ENCODE measurements at regions not wholly inside any gene's neighbourhood (a gene's known extent, or its start where the extent isn't known, plus 50 kb on each side); places are given as distances from the start of the nearest gene placed in this dataset.
"Not testable (repeated sequence)": the region's sequence is repeated elsewhere in the genome, so short reads cannot be mapped to it uniquely, and the experiment has no call there.

DNA sequence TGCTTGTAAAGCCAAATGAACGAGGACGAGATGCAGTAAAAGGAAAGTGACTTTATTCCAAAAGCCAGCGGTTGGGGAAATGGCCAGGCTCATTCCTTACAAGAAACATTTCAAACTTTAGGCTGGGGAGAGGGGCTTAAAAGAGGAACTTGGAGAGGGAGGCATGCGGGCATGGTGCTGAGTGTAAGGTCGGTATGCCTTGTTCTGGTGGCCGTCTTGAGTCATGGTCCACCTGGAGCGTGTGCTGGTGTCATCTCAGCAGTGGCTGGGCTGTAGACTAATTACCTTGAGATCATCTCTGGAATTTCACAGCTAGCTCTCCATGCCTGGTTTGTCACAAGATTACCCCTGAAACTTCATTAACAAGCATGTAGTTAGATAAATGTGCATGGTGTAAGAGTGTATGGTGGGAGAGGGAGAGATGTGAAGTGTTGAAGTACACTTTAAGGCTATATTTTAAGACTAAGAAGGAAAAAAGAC is 156.4 kb upstream of the PFN2 start:
- no peak for DNase-seq (ENCODE audit: low spot score)

DNA sequence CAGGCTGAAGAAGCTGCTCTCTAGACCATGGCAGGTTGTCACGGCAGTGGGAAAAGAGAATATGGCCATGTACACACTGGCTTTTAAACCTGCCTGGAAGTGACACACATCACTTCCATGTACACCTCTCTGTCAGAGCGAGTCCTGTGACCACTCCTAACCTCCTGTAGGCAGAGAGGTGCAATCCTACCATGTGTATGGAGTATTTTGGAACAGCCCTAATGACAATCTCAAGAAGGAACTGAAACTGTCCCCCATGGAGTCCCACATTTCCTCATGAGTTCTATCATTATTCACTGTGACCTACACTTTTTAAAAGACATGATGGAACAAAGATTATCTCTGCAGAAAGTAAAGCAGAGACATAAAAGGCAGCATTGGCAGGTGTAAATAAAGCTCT is 153.4 kb upstream of the PFN2 start:
- DNase-seq (ENCODE audit: low spot score) = no peak

DNA sequence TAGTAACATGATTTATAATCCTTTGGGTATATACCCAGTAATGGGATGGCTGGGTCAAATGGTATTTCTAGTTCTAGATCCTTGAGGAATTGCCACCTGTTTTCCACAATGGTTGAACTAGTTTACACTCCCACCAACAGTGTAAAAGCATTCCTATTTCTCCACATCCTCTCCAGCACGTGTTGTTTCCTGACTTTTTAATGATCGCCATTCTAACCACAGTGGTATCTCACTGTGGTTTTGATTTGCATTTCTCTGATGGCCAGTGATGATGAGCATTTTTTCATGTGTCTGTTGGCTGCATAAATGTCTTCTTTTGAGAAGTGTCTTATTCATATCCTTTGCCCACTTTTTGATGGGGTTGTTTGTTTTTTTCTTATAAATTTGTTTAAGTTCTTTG is 152.6 kb upstream of the PFN2 start:
- not testable (repeated sequence) for DNase-seq (ENCODE audit: low spot score)

DNA sequence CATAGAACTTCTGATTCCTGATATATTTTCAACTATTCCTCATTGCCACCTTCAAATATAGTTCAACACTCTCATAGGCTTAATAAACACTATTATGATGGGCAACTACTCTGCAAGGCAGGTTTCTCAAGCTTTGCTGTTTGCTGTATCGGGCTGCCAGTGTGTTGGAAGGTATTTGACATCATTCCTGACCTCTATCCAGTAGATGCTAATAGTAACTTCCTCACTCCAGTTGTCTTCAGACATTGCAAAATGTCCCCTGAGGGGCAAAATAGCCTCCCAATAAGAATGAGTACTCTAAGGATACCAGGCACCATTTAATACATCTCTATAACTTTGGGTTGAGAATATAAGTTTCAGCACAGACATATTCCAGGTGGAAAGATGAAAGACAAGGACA is 147.5 kb upstream of the PFN2 start:
- no peak for DNase-seq (ENCODE audit: low spot score)

DNA sequence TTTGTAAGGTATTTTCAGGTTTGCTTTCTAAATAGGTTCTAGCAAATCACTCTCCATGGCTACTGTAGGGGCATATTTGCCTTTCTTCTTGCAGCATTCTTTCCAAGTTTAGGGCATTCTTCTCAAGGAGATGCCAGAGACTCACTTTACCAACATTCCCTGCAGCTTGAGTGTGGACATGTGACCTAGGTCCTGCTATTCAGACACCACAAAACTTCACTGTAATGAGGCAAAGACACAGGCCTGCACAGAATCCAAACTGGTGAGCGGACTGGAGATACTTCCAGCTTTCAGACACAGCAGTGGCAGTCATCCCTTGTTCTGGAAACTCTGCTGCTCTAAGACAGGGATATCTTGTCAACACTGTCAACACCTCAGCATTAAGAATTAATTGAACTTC is 146.4 kb upstream of the PFN2 start:
- DNase-seq (ENCODE audit: low spot score) = no peak

DNA sequence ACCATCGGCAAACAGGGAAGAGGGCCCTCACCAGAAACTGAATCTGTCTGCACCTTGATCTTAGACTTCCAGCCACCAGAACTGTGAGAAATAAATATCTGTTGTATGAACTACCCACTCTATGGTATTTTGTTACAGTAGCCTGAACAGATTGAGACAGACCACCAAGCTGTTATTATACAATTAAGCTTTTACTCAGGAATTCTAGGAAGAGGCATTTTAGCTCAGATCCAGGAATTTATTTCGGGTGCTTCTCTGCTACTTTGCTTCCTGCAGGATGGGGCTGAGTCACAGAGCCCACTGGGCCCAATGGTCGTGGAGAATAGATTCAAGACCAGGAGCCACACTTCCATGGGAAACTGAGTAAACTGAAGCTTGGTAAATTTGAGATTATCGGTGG is 145.5 kb upstream of the PFN2 start:
- no peak for DNase-seq (ENCODE audit: low spot score)

DNA sequence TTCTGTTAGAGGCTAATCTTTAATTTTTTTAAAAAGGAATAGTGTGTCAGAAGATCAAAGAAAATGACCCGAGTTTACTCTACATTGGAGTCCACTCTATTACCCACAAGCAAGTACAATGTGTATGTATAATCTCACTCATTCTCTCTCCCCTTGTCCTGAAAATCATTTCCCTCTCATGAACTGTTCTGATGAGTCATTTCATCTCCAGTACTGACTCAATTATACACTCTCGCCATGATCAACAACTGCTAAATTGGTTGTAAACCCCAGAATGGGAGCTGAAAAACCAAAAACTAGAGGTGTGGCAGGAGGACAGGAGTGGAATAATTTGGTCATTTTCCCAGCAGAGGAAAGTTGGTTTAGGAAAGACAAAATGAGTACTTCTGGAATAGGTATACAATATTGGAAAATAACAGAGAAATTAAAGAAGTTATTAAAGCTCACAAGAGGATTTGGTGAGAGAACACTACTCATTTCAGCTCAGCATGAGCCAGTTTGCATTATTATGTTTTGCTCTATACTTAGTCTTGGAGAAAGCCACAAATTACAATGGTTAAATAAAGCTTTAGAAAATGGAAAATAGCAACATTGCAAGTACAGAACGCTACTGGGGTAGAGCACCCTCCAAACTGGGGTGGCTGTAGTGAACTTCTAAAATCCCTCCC is 144.3 kb upstream of the PFN2 start:
- no peak for DNase-seq (ENCODE audit: low spot score)

DNA sequence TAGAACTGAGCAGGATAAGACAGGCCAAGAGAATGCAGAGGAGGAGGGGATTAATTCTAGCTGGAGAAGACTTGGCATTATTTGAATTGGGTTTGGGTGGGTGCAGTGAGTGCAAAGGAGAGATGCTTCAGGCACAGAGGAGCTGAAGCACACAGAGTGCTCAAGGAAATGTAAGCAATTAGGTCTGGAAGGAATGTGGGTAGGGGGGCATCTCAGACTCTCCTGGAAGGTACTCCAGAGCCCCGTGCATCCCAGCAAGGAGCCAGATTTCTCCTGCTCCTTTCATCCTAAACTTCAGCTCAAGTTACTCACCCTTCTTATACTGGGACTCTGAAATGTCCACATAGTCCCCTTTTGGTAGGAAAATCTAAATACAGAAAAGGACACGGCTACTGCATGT is 143.6 kb upstream of the PFN2 start:
- no peak for DNase-seq (ENCODE audit: low spot score)

DNA sequence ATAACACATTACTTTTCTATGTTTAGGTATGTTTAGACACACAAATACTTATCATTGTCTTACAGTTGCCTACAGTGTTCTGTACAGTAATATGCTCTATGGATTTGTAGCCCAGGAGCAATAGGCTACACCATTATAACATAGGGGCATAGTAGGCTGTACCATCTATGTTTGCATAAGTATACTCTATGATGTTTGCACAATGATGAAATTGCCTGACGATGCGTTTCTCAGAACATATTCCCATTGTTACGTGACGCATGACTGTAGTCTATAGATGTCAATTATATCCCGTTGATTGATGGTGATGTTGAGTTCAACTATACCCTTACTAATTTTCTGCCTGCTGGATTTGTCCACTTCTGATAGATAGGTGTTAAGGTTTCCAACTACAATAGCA is 139.4 kb upstream of the PFN2 start:
- DNase-seq (ENCODE audit: low spot score) = no peak

DNA sequence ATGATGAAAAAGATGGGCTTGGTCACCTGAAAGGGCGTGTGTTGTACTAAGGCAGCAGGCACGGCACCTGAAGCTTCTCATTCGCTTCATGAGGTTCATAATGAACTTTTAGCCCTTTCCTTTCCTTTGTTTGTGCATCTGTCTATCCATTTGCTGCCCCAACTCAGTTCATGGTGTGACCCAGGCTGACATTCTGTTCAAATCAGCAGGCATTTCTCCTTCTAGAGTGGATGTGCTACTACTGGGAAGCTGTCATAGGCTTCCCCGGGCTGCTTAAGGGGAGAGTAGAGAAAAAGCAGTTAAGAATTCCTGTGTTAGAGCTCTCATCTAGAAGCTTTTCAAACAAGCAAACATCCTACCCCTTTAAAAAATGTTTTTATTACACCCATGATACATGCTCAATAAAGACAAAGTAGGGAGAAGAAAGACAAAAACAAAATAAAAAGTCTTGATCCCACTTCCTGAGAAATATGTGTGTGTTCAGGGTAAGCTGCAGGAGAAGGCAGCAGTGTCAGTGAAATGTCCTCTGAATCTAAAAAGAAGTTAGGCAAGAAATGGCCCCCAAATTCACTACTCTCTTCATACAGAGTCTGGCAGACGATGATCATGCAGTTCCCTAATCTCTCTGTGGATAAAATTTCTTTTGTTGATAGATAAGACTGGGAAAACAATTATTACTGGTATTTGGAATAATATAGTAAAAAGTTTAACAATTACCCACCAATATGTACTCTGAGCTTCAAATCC is 136.9 kb upstream of the PFN2 start:
- no peak for DNase-seq (ENCODE audit: low spot score)

DNA sequence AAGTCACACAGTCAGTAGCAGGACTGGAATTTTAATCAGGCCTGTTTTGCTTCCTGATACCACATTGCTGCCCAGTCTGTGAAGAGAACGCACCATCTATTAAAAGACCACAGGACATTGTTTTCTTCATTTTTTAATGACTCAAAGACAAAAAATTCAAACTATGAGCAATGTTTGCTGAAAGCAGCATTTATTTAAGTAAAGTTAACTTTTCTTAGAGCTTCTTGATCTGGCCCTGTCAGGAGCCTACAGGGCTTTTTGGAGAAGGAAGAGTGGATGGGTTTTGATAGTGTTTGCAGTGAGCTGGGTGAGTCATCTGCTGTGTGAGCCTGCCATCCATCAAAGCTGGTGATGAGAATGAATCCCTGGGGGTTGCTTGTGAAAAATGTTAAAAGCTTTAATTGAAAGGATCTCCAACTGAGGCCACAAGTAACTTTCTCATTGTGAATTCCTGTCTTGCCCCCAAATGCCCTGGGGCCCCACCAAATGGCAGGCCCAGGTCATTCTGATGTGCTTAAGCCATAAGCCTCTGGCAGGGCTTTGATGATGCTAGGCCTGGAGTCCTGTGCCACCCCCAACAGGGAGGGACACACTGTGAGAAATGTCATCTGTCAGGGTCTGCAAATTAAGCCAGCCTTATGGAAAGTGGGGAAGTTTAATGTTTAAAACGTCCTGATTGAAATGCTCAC is 136.2 kb upstream of the PFN2 start:
- peak; percentile 64 for DNase-seq (ENCODE audit: low spot score)

DNA sequence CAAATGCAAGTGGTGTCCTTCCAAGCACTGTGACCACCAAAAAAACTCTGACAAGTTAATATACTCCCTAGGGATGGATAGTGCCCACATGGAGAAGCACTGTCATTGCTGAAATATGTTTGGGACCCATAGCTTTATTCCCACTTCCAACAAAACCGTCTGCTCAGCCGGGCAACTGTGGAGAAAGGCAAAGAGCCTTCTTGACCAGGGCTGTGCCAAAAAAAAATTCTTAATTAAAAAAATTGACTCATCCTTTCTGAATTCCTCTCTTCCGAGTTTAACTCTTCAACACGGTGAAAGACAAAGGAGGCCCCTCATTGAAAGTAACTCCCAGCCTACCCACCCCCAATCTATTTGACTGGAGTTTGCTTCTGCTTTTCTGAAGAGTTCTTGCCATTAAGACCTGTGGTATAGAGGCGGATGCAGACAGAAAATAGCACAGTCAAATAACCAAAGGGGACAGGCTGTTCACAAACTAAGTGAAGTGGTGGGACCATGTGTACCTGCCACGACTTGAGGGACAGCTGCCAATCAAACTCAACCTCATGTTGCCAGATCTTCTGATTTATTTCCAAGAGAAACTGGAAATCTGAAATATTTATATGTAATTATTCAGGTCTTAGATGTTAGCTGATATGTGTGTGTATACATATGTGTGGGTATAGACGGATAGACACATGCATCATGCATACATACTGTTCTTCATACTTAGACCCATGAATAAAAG is 135.4 kb upstream of the PFN2 start:
- DNase-seq (ENCODE audit: low spot score) = no peak

DNA sequence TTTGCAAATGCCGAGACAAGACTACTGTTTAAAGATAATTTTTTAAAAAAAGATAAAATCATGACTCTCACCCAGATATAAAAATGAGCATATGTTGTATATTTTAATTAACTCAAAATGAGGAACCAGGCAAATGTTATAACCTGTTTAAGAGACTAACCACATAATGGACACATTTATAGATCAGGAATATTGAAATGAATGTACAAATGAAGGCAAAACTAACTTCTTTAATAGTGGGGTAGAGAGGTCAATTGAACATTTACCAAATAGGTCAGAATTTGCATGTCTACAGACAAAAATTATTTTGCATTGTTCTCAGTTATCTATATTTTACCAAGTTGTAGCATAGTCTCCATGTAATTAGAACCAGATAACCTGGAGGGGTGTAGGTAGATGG is 134.3 kb upstream of the PFN2 start:
- DNase-seq (ENCODE audit: low spot score) = no peak

DNA sequence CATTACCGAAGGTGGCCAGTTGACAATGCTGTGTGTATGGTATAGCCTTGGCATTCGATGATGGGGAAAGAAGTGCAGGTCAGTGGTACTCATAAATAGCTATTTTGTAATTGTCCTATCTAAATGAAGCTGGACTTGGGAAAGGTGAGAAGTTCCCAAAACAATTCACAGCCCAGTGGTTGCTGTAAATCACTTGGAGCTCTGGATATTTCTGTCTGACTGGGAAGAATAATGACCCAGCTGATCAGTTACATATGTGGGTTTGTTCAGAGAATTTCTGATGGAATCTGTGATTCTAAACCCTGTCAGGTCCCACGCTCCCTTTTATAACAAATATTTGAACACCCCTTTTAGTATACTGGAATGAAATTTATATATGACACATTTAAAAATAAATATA is 133.9 kb upstream of the PFN2 start:
- DNase-seq (ENCODE audit: low spot score) = no peak

DNA sequence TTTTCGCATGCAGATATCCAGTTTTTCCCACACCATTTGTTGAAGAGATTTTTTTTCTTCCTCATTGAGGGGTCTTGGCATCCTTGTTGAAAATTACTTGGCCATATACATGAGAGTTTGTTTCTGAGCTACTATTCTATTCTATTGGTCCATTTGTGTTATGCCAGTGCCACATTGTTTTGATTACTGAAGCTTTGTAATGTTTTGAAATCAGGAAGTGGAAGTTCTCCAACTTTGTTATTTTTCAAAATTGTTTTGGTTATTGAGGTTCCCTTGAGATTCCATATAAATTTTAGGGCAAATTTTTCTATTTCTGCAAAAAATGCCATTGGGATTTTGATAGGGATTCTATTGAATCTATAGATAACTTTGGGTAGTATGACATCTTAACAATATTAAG is 130.3 kb upstream of the PFN2 start:
- no peak for DNase-seq (ENCODE audit: low spot score)

DNA sequence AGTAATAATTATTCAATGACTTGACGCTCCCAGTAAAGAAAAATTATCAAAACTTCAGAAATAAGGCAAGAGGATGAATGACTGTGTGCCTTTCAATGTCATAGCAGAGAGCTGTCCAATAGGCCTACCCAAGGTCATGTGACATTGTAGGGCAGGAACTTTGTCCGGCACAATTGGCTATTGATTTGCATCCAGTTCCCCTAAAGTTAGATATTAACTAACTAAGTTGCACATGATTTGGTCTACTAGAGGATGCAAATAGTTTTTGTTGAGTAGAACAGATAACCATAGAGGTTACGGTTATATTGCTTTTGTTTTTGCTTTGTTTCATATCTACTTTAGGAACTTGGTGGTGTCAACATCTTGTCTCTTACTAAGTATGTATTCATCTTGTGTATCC is 127.9 kb upstream of the PFN2 start:
- DNase-seq (ENCODE audit: low spot score) = no peak

DNA sequence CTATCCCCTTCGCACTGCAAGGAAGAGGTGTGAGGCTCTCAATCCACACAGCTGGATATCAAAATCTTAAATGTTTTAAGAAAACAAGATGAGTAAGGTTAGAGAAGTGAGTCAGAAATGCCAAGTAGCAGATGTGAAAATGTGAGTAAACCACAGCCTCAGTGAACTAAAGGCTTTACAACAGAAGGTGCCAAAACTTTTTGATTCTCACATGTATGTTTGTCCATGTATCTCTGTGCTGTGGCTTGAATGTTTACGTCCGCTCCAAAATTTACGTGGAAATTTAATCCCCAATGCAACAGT is 126.8 kb upstream of the PFN2 start:
- no peak for DNase-seq (ENCODE audit: low spot score)

DNA sequence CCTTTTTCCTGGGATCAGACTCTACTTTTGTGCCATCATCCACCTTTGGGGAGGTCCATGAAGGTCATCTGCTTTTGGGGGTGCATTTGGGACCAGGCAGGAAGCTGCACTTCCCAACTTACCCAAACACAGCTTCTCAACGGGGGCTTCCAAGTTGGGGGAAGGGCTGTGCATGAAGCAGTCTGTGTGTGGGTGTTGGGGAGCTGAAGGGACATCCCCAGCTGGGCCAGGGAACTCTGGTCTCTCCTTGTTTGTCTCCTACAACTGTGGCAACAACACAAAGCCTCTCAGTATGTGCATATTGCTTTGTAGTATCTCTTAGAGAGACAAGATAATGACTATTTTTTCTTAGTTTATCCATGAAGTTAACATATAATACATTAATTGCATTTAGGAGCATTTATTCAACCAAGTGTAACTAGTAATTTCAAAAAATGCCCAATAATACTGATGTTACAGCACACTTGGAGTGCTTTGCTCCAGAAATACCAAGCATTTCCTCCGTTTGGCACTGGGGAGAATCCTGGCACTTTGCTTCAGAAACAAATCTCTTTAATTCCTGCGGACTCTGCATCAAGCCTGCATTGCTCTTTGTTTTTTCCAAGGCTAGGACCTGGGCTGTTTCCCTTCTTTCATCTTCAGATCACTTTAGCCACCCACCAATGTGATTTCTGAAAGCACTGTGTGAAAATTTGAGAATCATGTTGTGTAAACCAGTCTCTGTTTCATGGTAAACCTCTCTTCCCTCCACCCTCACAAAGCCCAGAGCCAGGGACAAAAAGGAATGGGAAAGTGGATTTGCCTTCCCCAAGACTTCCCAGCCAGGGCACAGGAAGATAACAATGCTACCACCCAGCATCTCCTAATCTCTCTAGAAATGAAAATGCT is 126.2 kb upstream of the PFN2 start:
- DNase-seq (ENCODE audit: low spot score) = no peak

DNA sequence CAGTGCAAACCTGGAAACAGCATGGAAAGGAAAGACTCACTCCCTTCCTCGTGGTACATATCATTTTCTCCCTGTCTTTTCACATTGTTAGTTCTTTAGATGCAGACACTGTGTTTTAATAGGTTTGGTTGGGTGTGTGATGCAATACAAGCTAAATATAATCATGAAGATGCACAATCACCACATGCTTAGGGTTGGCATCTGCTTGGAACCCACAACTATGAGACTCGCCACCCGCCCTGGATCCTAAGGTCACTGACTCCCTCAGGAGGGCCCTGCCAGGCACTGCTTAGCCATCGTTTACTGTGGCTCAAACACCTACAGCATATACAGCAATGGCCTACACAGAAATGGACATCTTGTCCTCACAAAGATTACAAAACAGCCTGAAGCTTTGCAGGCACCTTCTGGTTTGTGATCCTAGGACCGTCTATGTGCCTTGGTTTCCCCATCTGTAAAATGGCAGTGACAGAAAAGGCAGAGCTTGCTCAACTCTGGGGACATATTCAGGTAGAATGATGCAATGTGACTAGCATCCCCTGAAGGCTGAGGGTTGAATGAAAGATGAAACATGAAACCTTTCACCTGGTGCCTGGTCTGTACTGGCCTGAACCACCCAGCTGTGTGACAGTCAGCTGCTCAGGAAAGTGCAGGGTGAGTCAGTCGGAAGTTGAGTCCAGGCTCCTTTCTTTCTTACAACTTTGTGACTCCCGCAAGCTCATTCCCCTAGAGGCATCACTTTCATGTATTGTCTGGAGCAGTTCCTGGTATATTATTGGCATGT is 123.6 kb upstream of the PFN2 start:
- DNase-seq (ENCODE audit: low spot score) = no peak

DNA sequence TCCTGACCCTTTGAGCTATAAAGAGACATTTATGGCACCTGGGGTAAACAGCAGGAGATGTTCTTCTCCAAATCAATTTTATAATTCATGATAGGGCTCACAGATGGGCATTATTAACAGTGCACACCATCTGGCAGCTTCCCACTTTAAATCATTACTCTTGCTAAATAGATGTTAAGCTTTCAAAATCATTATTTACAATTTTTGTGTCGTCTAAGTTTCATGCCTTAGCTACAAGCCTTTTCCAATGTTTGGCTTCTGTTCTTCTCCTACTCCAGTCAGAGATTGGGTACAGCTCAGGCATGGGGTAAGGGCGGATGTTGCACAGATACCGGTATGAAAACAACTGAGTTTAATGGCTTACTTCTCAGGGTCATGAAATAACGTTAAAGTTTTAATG is 120.9 kb upstream of the PFN2 start:
- DNase-seq (ENCODE audit: low spot score) = no peak

DNA sequence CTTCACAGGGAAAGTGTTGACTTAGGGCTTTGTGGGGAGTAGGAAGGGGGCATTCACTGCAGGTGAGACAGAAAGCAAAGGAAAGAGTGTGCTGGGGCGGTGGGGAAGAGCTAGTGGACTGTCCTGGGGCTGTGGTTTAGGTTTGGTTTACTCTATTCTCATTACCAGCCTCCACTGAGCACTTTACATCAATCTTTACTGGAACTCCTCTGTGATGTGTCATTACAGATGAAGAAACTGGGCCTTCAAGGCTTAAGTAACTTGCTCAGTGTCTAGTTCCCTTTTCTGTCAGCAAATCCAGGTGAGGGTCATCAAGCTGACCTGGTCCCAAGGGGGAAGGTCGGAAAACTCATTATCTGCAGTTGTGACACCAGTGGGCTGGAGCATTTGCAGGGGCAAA is 120.2 kb upstream of the PFN2 start:
- DNase-seq (ENCODE audit: low spot score) = no peak
